ENCODE measurements at regions not wholly inside any gene's neighbourhood (a gene's known extent, or its start where the extent isn't known, plus 50 kb on each side); places are given as distances from the start of the nearest gene placed in this dataset.

GRCh38 chr2:196587739-196588138 is 51.8 kb upstream of the CCDC150 start:
- Histone ChIP-seq H3K9me3 (no peaks in the 10 kb centered on the region), H3K4me1 (peaks cover 0 to 6% (median 0%) of the 10 kb centered on the region in 4 donors), H3K27me3 (peaks cover 39% of the 10 kb centered on the region), H3K4me3 (no peak overlapping the region), H3K36me3 (no peaks in the 10 kb centered on the region), H3K27ac (no peak overlapping the region)
- DNase-seq = no peak
- WGBS, 2 donors (ENCODE audit: low coverage in 1 of 2) = 3 to 25% methylated on average over 1 of the region's 1 CpG
- in situ Hi-C loops (cut with MboI; ENCODE audit: low pct_ligation_motif_present in 1 of 4, low pct_unique_long_range_greater_than_20kb in 1 of 4, low sequenced_read_pairs in 3 of 4) = no loop called here
- intact Hi-C loops (cut with DNase I; ENCODE audit: low total_unique reads) = no loop called here
- no peak for TF ChIP-seq EP300 (IDR thresholded peaks at IDR 0.05; ENCODE audit: low read depth)
- TF ChIP-seq POLR2A (IDR thresholded peaks at IDR 0.05) = no peak
- TF ChIP-seq CTCF (IDR thresholded peaks at IDR 0.05) = no peak
- no peak for TF ChIP-seq POLR2AphosphoS5 (IDR thresholded peaks at IDR 0.05)

- Histone ChIP-seq H3K27ac (no peak overlapping the region), H3K4me1 (peaks cover 0 to 11% (median 2%) of the 10 kb centered on the region in 4 donors), H3K36me3 (no peaks in the 10 kb centered on the region), H3K27me3 (peaks cover 56% of the 10 kb centered on the region), H3K4me3 (no peak overlapping the region), H3K9me3 (no peaks in the 10 kb centered on the region)
- intact Hi-C loops (cut with DNase I; ENCODE audit: low total_unique reads) (no loop called here), in situ Hi-C loops (cut with MboI; ENCODE audit: low pct_ligation_motif_present in 1 of 4, low pct_unique_long_range_greater_than_20kb in 1 of 4, low sequenced_read_pairs in 3 of 4) (no loop called here)
- 83 to 88% methylated on average over 1 of the region's 1 CpG for whole genome bisulfite sequencing, 2 donors (ENCODE audit: low coverage in 1 of 2)
- no peak for TF ChIP-seq EP300 (IDR thresholded peaks at IDR 0.05; ENCODE audit: low read depth)
- TF ChIP-seq CTCF (IDR thresholded peaks at IDR 0.05) = no peak
- TF ChIP-seq POLR2A (IDR thresholded peaks at IDR 0.05) = no peak
- TF ChIP-seq POLR2AphosphoS5 (IDR thresholded peaks at IDR 0.05) = no peak
- no peak for DNase-seq
These were observed 50.1 kb upstream of the CCDC150 start for GRCh38 chr2:196589419-196589818.

Small RNAs in the stretch of these regions (small RNA-seq; reads per million reads assigned to genes)
- gene RN7SL820P = 0 reads per million in 4 donors

All from transverse colon (tissue), 4 donors.